ENCODE measurements at regions not wholly inside any gene's neighbourhood (a gene's known extent, or its start where the extent isn't known, plus 50 kb on each side); places are given as distances from the start of the nearest gene placed in this dataset.

- Histone ChIP-seq H3K56ac (ENCODE audit: extremely low read depth, insufficient read depth, low read length) (no peak overlapping the region), H3K9me3 (ENCODE audit: control insufficient read depth, insufficient read depth, low read length) (no peaks in the 10 kb centered on the region), H3K23ac (ENCODE audit: low read depth, low read length) (no peak overlapping the region), H2BK120ac (ENCODE audit: low read depth, low read length) (no peak overlapping the region), H3K14ac (replicated peaks; ENCODE audit: low read depth, low read length) (no peak overlapping the region), H3K9ac (ENCODE audit: low read depth, low read length) (no peak overlapping the region), H4K5ac (ENCODE audit: low read depth, low read length) (no peak overlapping the region), H3K9me1 (ENCODE audit: insufficient read depth, low read length) (no peaks in the 10 kb centered on the region), H4K8ac (ENCODE audit: low read depth in 2 of 2, low read length in 2 of 2) (no peak overlapping the region), H2BK20ac (ENCODE audit: low read depth, low read length) (no peak overlapping the region), H3K4ac (ENCODE audit: low read depth, low read length) (no peak overlapping the region), H3K36me3 (ENCODE audit: control insufficient read depth, insufficient read depth, low read length) (no peaks in the 10 kb centered on the region), H3K4me2 (ENCODE audit: low read depth, low read length) (no peak overlapping the region), H3K27me3 (ENCODE audit: control insufficient read depth, insufficient read depth, low read length) (no peaks in the 10 kb centered on the region), H3K18ac (ENCODE audit: low read depth, low read length) (no peak overlapping the region), H4K91ac (ENCODE audit: insufficient read depth, low read depth, low read length) (no peak overlapping the region), H3K79me1 (ENCODE audit: low read depth in 1 of 2, low read length in 2 of 2) (no peaks in the 10 kb centered on the region), H2AK9ac (replicated peaks; ENCODE audit: low read depth, low read length, poor library complexity) (no peak overlapping the region), H3K27ac (ENCODE audit: insufficient read depth, low read length) (no peak overlapping the region), H2AFZ (replicated peaks; ENCODE audit: low read length, poor library complexity) (no peak overlapping the region), H2BK15ac (ENCODE audit: low read depth, low read length) (no peak overlapping the region), H3K4me1 (ENCODE audit: control insufficient read depth, insufficient read depth, low read length) (no peaks in the 10 kb centered on the region), H2BK5ac (ENCODE audit: low read depth, low read length, poor library complexity, severe bottlenecking) (no peak overlapping the region), H4K20me1 (ENCODE audit: insufficient read depth, low read length) (no peaks in the 10 kb centered on the region), H3K4me3 (ENCODE audit: insufficient read depth, low read depth, low read length) (no peak overlapping the region), H2AK5ac (ENCODE audit: low read depth, low read length) (no peak overlapping the region)
- BruUV-seq (replicated peaks): no TSS peak
- intact Hi-C loops (cut with micrococcal nuclease) (no loop called here), dilution Hi-C loops (cut with HindIII; ENCODE audit: low sequenced_read_pairs, unreplicated experiment) (no loop called here), in situ Hi-C loops (cut with MboI; ENCODE audit: low sequenced_read_pairs) (loop anchor here (25.0 kb wide), 1 partner anchor 494 kb away; the partner anchor contains the start of gene CCNH)
- TF ChIP-seq CTCF (conservative IDR thresholded peaks at IDR 0.05; ENCODE audit: low read depth, low read length): no peak
- no peak for TF ChIP-seq BHLHE40 (IDR thresholded peaks at IDR 0.05; ENCODE audit: low read depth, low read length)
- TF ChIP-seq FOS (IDR thresholded peaks at IDR 0.05; ENCODE audit: low read depth, low read length): no peak
- no peak for TF ChIP-seq CEBPB (IDR thresholded peaks at IDR 0.05; ENCODE audit: low read depth, low read length)
- no peak for TF ChIP-seq SMC3 (IDR thresholded peaks at IDR 0.05; ENCODE audit: low read depth, low read length)
- TF ChIP-seq MAFK (IDR thresholded peaks at IDR 0.05; ENCODE audit: low read depth, low read length): no peak
- ATAC-seq (ENCODE audit: low read depth) (no peak), DNase-seq (no peak)
- CTCF ChIA-PET: no interaction called here
- POLR2A ChIA-PET (ENCODE audit: unreplicated experiment): no interaction called here
- WGBS, 2 experiments (ENCODE audit: extremely low coverage in 2 of 2, insufficient read length in 1 of 2): no CpG with 5 or more reads among the region's 4 CpGs
Observed at GRCh38 chr5:86918246-86918645, 300.5 kb downstream of the COX7C start.
